ENCODE measurements at regions not wholly inside any gene's neighbourhood (a gene's known extent, or its start where the extent isn't known, plus 50 kb on each side); places are given as distances from the start of the nearest gene placed in this dataset.
"Not testable (repeated sequence)": the region's sequence is repeated elsewhere in the genome, so short reads cannot be mapped to it uniquely, and the experiment has no call there.

GRCh38 chr20:53669517-53670313 lies 76.1 kb upstream of the ZNF217 start:
- peak overlapping the region; percentile 10 for H3K27ac Mint-ChIP-seq
- intact Hi-C loops (cut with micrococcal nuclease); H3K27me3 Mint-ChIP-seq; H3K4me1 Mint-ChIP-seq (ENCODE audit: low read depth); H3K36me3 Mint-ChIP-seq (ENCODE audit: low read depth); H3K4me3 Mint-ChIP-seq; H3K9me3 Mint-ChIP-seq: not testable (repeated sequence)

GRCh38 chr20:53668992-53669391 lies 75.4 kb upstream of the ZNF217 start:
- H3K36me3 Mint-ChIP-seq (ENCODE audit: low read depth) = no peaks in the 10 kb centered on the region
- H3K27me3 Mint-ChIP-seq = no peaks in the 10 kb centered on the region
- intact Hi-C loops (cut with micrococcal nuclease) = no loop called here
- no peak overlapping the region for H3K4me3 Mint-ChIP-seq
- H3K4me1 Mint-ChIP-seq (ENCODE audit: low read depth) = peaks cover 5% of the 10 kb centered on the region
- peak overlapping the region; percentile 10 for H3K27ac Mint-ChIP-seq
- no peaks in the 10 kb centered on the region for H3K9me3 Mint-ChIP-seq

GRCh38 chr20:53666144-53666543 lies 72.5 kb upstream of the ZNF217 start:
- Mint-ChIP-seq H3K9me3 (no peaks in the 10 kb centered on the region), H3K4me1 (ENCODE audit: low read depth) (peaks cover 22% of the 10 kb centered on the region), H3K36me3 (ENCODE audit: low read depth) (no peaks in the 10 kb centered on the region), H3K27ac (no peak overlapping the region), H3K27me3 (no peaks in the 10 kb centered on the region), H3K4me3 (no peak overlapping the region)
- intact Hi-C loops (cut with micrococcal nuclease) = no loop called here

- H3K9me3 Mint-ChIP-seq = no peaks in the 10 kb centered on the region
- no peak overlapping the region for H3K27ac Mint-ChIP-seq
- H3K36me3 Mint-ChIP-seq (ENCODE audit: low read depth) = no peaks in the 10 kb centered on the region
- no peak overlapping the region for H3K4me3 Mint-ChIP-seq
- H3K4me1 Mint-ChIP-seq (ENCODE audit: low read depth) = peaks cover 30% of the 10 kb centered on the region
- intact Hi-C loops (cut with micrococcal nuclease) = no loop called here
- no peaks in the 10 kb centered on the region for H3K27me3 Mint-ChIP-seq
Observed at GRCh38 chr20:53664121-53664520, 70.5 kb upstream of the ZNF217 start.

- peak overlapping the region; percentile 98 for H3K27ac Mint-ChIP-seq
- H3K4me3 Mint-ChIP-seq; intact Hi-C loops (cut with micrococcal nuclease); H3K27me3 Mint-ChIP-seq; H3K36me3 Mint-ChIP-seq (ENCODE audit: low read depth); H3K9me3 Mint-ChIP-seq: not testable (repeated sequence)
- H3K4me1 Mint-ChIP-seq (ENCODE audit: low read depth) = peaks cover 31% of the 10 kb centered on the region
Observed at GRCh38 chr20:53663521-53663920, 69.9 kb upstream of the ZNF217 start.

- peaks cover 40% of the 10 kb centered on the region for H3K4me1 Mint-ChIP-seq (ENCODE audit: low read depth)
Observed at GRCh38 chr20:53662595-53662994, 69.0 kb upstream of the ZNF217 start.

GRCh38 chr20:53660947-53661381 lies 67.3 kb upstream of the ZNF217 start:
- H3K27ac Mint-ChIP-seq = peak overlapping the region; percentile 98
- intact Hi-C loops (cut with micrococcal nuclease) = no loop called here
- peaks cover 54% of the 10 kb centered on the region for H3K4me1 Mint-ChIP-seq (ENCODE audit: low read depth)
- H3K4me3 Mint-ChIP-seq = no peak overlapping the region
- H3K9me3 Mint-ChIP-seq = no peaks in the 10 kb centered on the region
- no peaks in the 10 kb centered on the region for H3K36me3 Mint-ChIP-seq (ENCODE audit: low read depth)
- no peaks in the 10 kb centered on the region for H3K27me3 Mint-ChIP-seq

More at GRCh38 chr20:53662595-53662994, 69.0 kb upstream of the ZNF217 start:
- Mint-ChIP-seq H3K4me3 (no peak overlapping the region), H3K27ac (peak overlapping the region; percentile 98), H3K36me3 (ENCODE audit: low read depth) (no peaks in the 10 kb centered on the region), H3K9me3 (no peaks in the 10 kb centered on the region), H3K27me3 (no peaks in the 10 kb centered on the region)
- intact Hi-C loops (cut with micrococcal nuclease) = no loop called here

GRCh38 chr20:53660078-53660909 lies 66.7 kb upstream of the ZNF217 start:
- H3K4me1 Mint-ChIP-seq (ENCODE audit: low read depth) = peaks cover 57% of the 10 kb centered on the region
- H3K36me3 Mint-ChIP-seq (ENCODE audit: low read depth) = no peaks in the 10 kb centered on the region
- peak overlapping the region; percentile 82 for H3K4me3 Mint-ChIP-seq
- peak overlapping the region; percentile 98 for H3K27ac Mint-ChIP-seq
- H3K27me3 Mint-ChIP-seq = no peaks in the 10 kb centered on the region
- no peaks in the 10 kb centered on the region for H3K9me3 Mint-ChIP-seq
- intact Hi-C loops (cut with micrococcal nuclease) = no loop called here

- Mint-ChIP-seq H3K36me3 (ENCODE audit: low read depth) (no peaks in the 10 kb centered on the region), H3K27me3 (no peaks in the 10 kb centered on the region), H3K4me3 (no peak overlapping the region), H3K4me1 (ENCODE audit: low read depth) (peaks cover 57% of the 10 kb centered on the region), H3K9me3 (no peaks in the 10 kb centered on the region), H3K27ac (peak overlapping the region; percentile 98)
- intact Hi-C loops (cut with micrococcal nuclease) = loop anchor here (5.0 kb wide), 4 partner anchors 37 to 258 kb away; partner anchors contain the start of gene ZNF217
Observed at GRCh38 chr20:53658973-53659372, 65.3 kb upstream of the ZNF217 start.

GRCh38 chr20:53658322-53658721 lies 64.7 kb upstream of the ZNF217 start:
- Mint-ChIP-seq H3K4me1 (ENCODE audit: low read depth) (peaks cover 60% of the 10 kb centered on the region), H3K36me3 (ENCODE audit: low read depth) (no peaks in the 10 kb centered on the region), H3K9me3 (no peaks in the 10 kb centered on the region), H3K27ac (peak overlapping the region; percentile 98), H3K4me3 (no peak overlapping the region), H3K27me3 (no peaks in the 10 kb centered on the region)
- intact Hi-C loops (cut with micrococcal nuclease) = loop anchor here (5.0 kb wide), 4 partner anchors 36 to 259 kb away; partner anchors contain the start of gene ZNF217

GRCh38 chr20:53657732-53658131 lies 64.1 kb upstream of the ZNF217 start:
- H3K27me3 Mint-ChIP-seq = no peaks in the 10 kb centered on the region
- no peak overlapping the region for H3K4me3 Mint-ChIP-seq
- no peaks in the 10 kb centered on the region for H3K36me3 Mint-ChIP-seq (ENCODE audit: low read depth)
- peaks cover 60% of the 10 kb centered on the region for H3K4me1 Mint-ChIP-seq (ENCODE audit: low read depth)
- H3K27ac Mint-ChIP-seq = peak overlapping the region; percentile 98
- no peaks in the 10 kb centered on the region for H3K9me3 Mint-ChIP-seq
- intact Hi-C loops (cut with micrococcal nuclease) = loop anchor here (5.0 kb wide), 4 partner anchors 35 to 260 kb away; partner anchors contain the start of gene ZNF217

GRCh38 chr20:53657279-53657678 lies 63.6 kb upstream of the ZNF217 start:
- Mint-ChIP-seq H3K4me3 (peak overlapping the region; percentile 64), H3K36me3 (ENCODE audit: low read depth) (no peaks in the 10 kb centered on the region)
- intact Hi-C loops (cut with micrococcal nuclease) = loop anchor here (5.0 kb wide), 4 partner anchors 35 to 260 kb away; partner anchors contain the start of gene ZNF217

GRCh38 chr20:53656293-53657202 lies 62.9 kb upstream of the ZNF217 start:
- Mint-ChIP-seq H3K27me3 (no peaks in the 10 kb centered on the region), H3K4me3 (peak overlapping the region; percentile 64), H3K36me3 (ENCODE audit: low read depth) (no peaks in the 10 kb centered on the region), H3K27ac (peak overlapping the region; percentile 98), H3K4me1 (ENCODE audit: low read depth) (peaks cover 63% of the 10 kb centered on the region), H3K9me3 (no peaks in the 10 kb centered on the region)
- intact Hi-C loops (cut with micrococcal nuclease) = loop anchor here (5.0 kb wide), 4 partner anchors 34 to 261 kb away; partner anchors contain the start of gene ZNF217

More at GRCh38 chr20:53657279-53657678, 63.6 kb upstream of the ZNF217 start:
- H3K9me3 Mint-ChIP-seq = no peaks in the 10 kb centered on the region
- H3K27ac Mint-ChIP-seq = peak overlapping the region; percentile 98
- H3K4me1 Mint-ChIP-seq (ENCODE audit: low read depth) = peaks cover 62% of the 10 kb centered on the region
- no peaks in the 10 kb centered on the region for H3K27me3 Mint-ChIP-seq
